Hepatocyte (in vitro differentiated cells): ENCODE measurements at regions not wholly inside any gene's neighbourhood (a gene's known extent, or its start where the extent isn't known, plus 50 kb on each side); places are given as distances from the start of the nearest gene placed in this dataset.

Experiments used
- DNase-seq: peaks from one replicate; pipeline ENCODE4 v3.0.0-alpha.2; 2016; ENCODE audit warnings: low spot score
- H2AFZ ChIP-seq: fragments of 200-600 bp; sonication (generic); 2 replicates; pipeline ENCODE4 v1.6.0; 2016; ENCODE audit warnings: antibody characterized with exemption, mild to moderate bottlenecking
- H3K27ac ChIP-seq: fragments of 200-600 bp; sonication (generic); 2 replicates; pipeline ENCODE4 v1.5.1; 2016; ENCODE audit warnings: mild to moderate bottlenecking
- H3K27me3 ChIP-seq: fragments of 200-600 bp; sonication (generic); 2 replicates; pipeline ENCODE4 v1.6.1; 2016
- H3K36me3 ChIP-seq: fragments of 200-600 bp; sonication (generic); replicated peaks from 2 replicates; pipeline ENCODE4 v1.5.1; 2016; ENCODE audit warnings: low read depth; ENCODE audit not compliant: insufficient read depth
- H3K4me1 ChIP-seq: fragments of 200-600 bp; sonication (generic); 2 replicates; pipeline ENCODE4 v1.5.1; 2016; ENCODE audit warnings: mild to moderate bottlenecking, moderate library complexity; ENCODE audit not compliant: insufficient read depth
- H3K4me2 ChIP-seq: fragments of 200-600 bp; sonication (generic); 2 replicates; pipeline ENCODE4 v1.6.0; 2016
- H3K4me3 ChIP-seq: fragments of 200-600 bp; sonication (generic); 2 replicates; pipeline ENCODE4 v1.5.1; 2016; ENCODE audit warnings: mild to moderate bottlenecking
- H3K79me2 ChIP-seq: fragments of 200-600 bp; sonication (generic); 2 replicates; pipeline ENCODE4 v1.6.0; 2017; ENCODE audit warnings: mild to moderate bottlenecking
- H3K9me2 ChIP-seq: fragments of 200-600 bp; sonication (generic); replicated peaks from 2 replicates; pipeline ENCODE4 v1.6.0; 2017; ENCODE audit warnings: mild to moderate bottlenecking; ENCODE audit not compliant: insufficient read depth
- H3K9me3 ChIP-seq: fragments of 200-600 bp; sonication (generic); 2 replicates; pipeline ENCODE4 v1.5.1; 2016; ENCODE audit warnings: low read depth, mild to moderate bottlenecking
- H4K20me1 ChIP-seq: fragments of 200-600 bp; sonication (generic); 2 replicates; pipeline ENCODE4 v1.6.0; 2016; ENCODE audit warnings: mild to moderate bottlenecking; ENCODE audit not compliant: insufficient read depth, poor library complexity, severe bottlenecking
- CTCF ChIP-seq: fragments of 200-600 bp; sonication (generic); IDR thresholded peaks from 2 replicates; pipeline ENCODE4 v1.5.1; 2016; ENCODE audit warnings: antibody characterized with exemption, mild to moderate bottlenecking; ENCODE audit not compliant: poor library complexity
- EZH2 ChIP-seq: fragments of 200-600 bp; sonication (generic); IDR thresholded peaks from 2 replicates; pipeline ENCODE4 v1.6.1; 2016; ENCODE audit warnings: antibody characterized with exemption, mild to moderate bottlenecking, borderline replicate concordance
- EZH2phosphoT487 ChIP-seq: fragments of 200-600 bp; sonication (generic); IDR thresholded peaks from one replicate; pipeline ENCODE4 v1.6.1; 2018; ENCODE audit warnings: antibody characterized with exemption, mild to moderate bottlenecking, low read depth, moderate library complexity; ENCODE audit not compliant: unreplicated experiment, severe bottlenecking
- WGBS: methylation state at CpG from one replicate; pipeline ENCODE4 v1.1.6; 2016; ENCODE audit warnings: low lambda C conversion rate; ENCODE audit errors: missing lambda C conversion rate; 5-methylcytosine and 5-hydroxymethylcytosine counted together

- no peaks in the 10 kb centered on the region for H3K27me3 ChIP-seq
- H3K27ac ChIP-seq: no peak overlapping the region
- H4K20me1 ChIP-seq: no peaks in the 10 kb centered on the region
- H3K9me2 ChIP-seq: no peaks in the 10 kb centered on the region
- WGBS: 92% methylated on average over 6 of the region's 6 CpGs
- no peak for DNase-seq
- no peak for TF ChIP-seq CTCF
- H2AFZ ChIP-seq: no peak overlapping the region
- no peaks in the 10 kb centered on the region for H3K9me3 ChIP-seq
- H3K4me3 ChIP-seq: no peak overlapping the region
- H3K4me1 ChIP-seq: no peaks in the 10 kb centered on the region
- H3K4me2 ChIP-seq: no peak overlapping the region
- H3K79me2 ChIP-seq: no peaks in the 10 kb centered on the region
- H3K36me3 ChIP-seq: no peaks in the 10 kb centered on the region
Measured at GRCh38 chr1:177480741-177481305, 310.1 kb downstream of the BRINP2 start.

GRCh38 chr1:177479600-177479999 is 308.8 kb downstream of the BRINP2 start:
- Histone ChIP-seq H2AFZ (no peak overlapping the region), H3K9me3 (no peaks in the 10 kb centered on the region), H4K20me1 (no peaks in the 10 kb centered on the region), H3K27ac (no peak overlapping the region), H3K4me3 (no peak overlapping the region), H3K79me2 (no peaks in the 10 kb centered on the region), H3K27me3 (no peaks in the 10 kb centered on the region), H3K9me2 (no peaks in the 10 kb centered on the region), H3K4me1 (no peaks in the 10 kb centered on the region), H3K4me2 (no peak overlapping the region), H3K36me3 (no peaks in the 10 kb centered on the region)
- TF ChIP-seq EZH2 (no peak), CTCF (no peak), EZH2phosphoT487 (no peak)
- WGBS: 82% methylated on average over 7 of the region's 7 CpGs
- no peak for DNase-seq

DNA sequence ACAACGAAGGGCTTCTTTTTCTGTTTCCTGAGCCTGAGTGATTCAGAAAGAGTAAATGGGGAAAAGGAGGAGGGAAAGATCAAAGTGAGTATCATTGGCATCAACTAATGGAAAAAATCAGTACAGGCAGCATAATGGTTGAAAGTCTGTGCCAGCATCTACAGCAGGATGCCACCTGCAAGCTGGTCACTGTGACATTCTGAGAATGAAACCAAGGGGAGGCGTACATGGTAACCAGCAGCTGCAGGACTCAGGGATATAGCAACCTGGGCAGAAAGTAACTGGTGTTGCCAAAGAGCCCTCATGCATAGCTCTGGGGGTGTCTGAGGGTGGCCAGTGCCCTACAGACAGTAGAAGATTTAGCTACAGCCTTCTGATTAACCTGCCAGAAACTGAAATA is 305.9 kb downstream of the BRINP2 start:
- no peak overlapping the region for H3K4me2 ChIP-seq
- no peak overlapping the region for H3K27ac ChIP-seq
- no peaks in the 10 kb centered on the region for H3K9me2 ChIP-seq
- no peak overlapping the region for H2AFZ ChIP-seq
- no peaks in the 10 kb centered on the region for H3K36me3 ChIP-seq
- no peak for DNase-seq
- no peaks in the 10 kb centered on the region for H3K4me1 ChIP-seq
- TF ChIP-seq CTCF: no peak
- WGBS: 76% methylated on average over 2 of the region's 2 CpGs
- H3K4me3 ChIP-seq: no peak overlapping the region
- no peaks in the 10 kb centered on the region for H3K9me3 ChIP-seq
- no peaks in the 10 kb centered on the region for H3K27me3 ChIP-seq
- H3K79me2 ChIP-seq: no peaks in the 10 kb centered on the region
- no peaks in the 10 kb centered on the region for H4K20me1 ChIP-seq

GRCh38 chr1:177472567-177472966 is 301.8 kb downstream of the BRINP2 start:
- H3K27ac ChIP-seq: no peak overlapping the region
- no peak overlapping the region for H2AFZ ChIP-seq
- 88% methylated on average over 1 of the region's 1 CpG for WGBS
- H3K4me1 ChIP-seq: no peaks in the 10 kb centered on the region
- DNase-seq: no peak
- no peak overlapping the region for H3K4me2 ChIP-seq
- no peak for TF ChIP-seq EZH2
- no peak for TF ChIP-seq EZH2phosphoT487
- TF ChIP-seq CTCF: no peak
- no peaks in the 10 kb centered on the region for H3K27me3 ChIP-seq
- H3K9me3 ChIP-seq: no peaks in the 10 kb centered on the region
- no peaks in the 10 kb centered on the region for H3K79me2 ChIP-seq
- no peak overlapping the region for H3K4me3 ChIP-seq
- no peaks in the 10 kb centered on the region for H3K9me2 ChIP-seq
- no peaks in the 10 kb centered on the region for H4K20me1 ChIP-seq
- H3K36me3 ChIP-seq: no peaks in the 10 kb centered on the region
